ENCODE measurements at regions not wholly inside any gene's neighbourhood (a gene's known extent, or its start where the extent isn't known, plus 50 kb on each side); places are given as distances from the start of the nearest gene placed in this dataset.

DNA sequence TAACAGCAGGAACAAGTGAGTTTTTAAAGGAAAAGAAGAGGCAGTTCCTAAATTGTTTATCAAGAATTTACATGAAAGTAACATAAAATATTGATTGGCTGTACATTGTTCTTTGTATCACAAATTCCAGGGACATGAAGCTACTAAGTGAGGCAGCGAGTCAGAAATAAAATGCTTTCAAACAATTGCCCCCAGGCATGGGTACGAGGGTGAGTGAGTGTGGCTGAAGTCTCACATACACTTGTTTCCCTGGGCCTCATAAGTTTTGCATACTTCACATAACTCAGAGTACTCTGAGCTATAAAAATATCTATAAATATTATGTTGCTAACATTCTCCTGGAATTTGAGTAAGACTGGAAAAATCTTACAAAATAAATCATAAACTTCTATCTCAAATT, 511.6 kb upstream of the PRKX start:
- H3K79me2 ChIP-seq (ENCODE audit: insufficient read depth, low read length): no peaks in the 10 kb centered on the region
- no peak overlapping the region for H3K4me2 ChIP-seq (ENCODE audit: low read length)
- H4K20me1 ChIP-seq (ENCODE audit: insufficient read depth, low read length): no peaks in the 10 kb centered on the region
- H3K9me3 ChIP-seq (ENCODE audit: low read length): no peaks in the 10 kb centered on the region
- H3K9ac ChIP-seq (ENCODE audit: low read length): no peak overlapping the region
- no peaks in the 10 kb centered on the region for H3K4me1 ChIP-seq (ENCODE audit: insufficient read depth, low read length, severe bottlenecking)
- H2AFZ ChIP-seq (ENCODE audit: low read length): no peak overlapping the region
- no peaks in the 10 kb centered on the region for H3F3A ChIP-seq (ENCODE audit: insufficient read depth, low read length)
- no peak overlapping the region for H3K27ac ChIP-seq (ENCODE audit: low read depth, low read length, poor library complexity, severe bottlenecking)
- no peaks in the 10 kb centered on the region for H3K27me3 ChIP-seq (ENCODE audit: insufficient read depth, low read length)
- no peak for TF ChIP-seq EZH2 (IDR thresholded peaks at IDR 0.05; ENCODE audit: borderline replicate concordance, low read length)
- TF ChIP-seq, protein P1, sequence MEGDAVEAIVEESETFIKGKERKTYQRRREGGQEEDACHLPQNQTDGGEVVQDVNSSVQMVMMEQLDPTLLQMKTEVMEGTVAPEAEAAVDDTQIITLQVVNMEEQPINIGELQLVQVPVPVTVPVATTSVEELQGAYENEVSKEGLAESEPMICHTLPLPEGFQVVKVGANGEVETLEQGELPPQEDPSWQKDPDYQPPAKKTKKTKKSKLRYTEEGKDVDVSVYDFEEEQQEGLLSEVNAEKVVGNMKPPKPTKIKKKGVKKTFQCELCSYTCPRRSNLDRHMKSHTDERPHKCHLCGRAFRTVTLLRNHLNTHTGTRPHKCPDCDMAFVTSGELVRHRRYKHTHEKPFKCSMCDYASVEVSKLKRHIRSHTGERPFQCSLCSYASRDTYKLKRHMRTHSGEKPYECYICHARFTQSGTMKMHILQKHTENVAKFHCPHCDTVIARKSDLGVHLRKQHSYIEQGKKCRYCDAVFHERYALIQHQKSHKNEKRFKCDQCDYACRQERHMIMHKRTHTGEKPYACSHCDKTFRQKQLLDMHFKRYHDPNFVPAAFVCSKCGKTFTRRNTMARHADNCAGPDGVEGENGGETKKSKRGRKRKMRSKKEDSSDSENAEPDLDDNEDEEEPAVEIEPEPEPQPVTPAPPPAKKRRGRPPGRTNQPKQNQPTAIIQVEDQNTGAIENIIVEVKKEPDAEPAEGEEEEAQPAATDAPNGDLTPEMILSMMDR (IDR thresholded peaks at IDR 0.05; ENCODE audit: low read length): no peak
- no peaks in the 10 kb centered on the region for H3K9me2 ChIP-seq (ENCODE audit: low read depth, low read length)
- no peak overlapping the region for H3K4me3 ChIP-seq (ENCODE audit: low read depth, low read length, poor library complexity, severe bottlenecking)
- no peaks in the 10 kb centered on the region for H3K36me3 ChIP-seq (ENCODE audit: insufficient read depth, low read length)

DNA sequence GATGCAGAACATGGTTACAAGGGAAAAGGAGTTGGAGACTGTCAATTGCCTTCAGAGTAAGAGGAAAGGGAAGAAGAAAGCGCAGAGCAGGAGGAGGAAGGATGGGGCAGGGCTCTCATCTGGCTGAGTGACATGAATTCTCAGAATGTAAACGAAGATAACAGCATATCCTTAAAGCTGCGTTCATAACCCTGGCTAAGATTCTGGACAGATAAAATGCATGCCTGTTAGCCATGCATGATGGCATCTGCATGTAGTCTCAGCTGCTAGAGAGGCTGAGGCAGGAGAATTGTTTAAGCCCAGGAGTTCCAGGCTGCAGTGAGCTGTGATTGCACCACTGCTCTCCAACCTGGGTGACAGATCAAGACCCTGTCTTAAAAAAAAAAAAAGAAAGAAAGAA, 493.5 kb upstream of the PRKX start:
- H2AFZ ChIP-seq (ENCODE audit: low read length): no peak overlapping the region
- H3K27ac ChIP-seq (ENCODE audit: low read depth, low read length, poor library complexity, severe bottlenecking): no peak overlapping the region
- H3K79me2 ChIP-seq (ENCODE audit: insufficient read depth, low read length): no peaks in the 10 kb centered on the region

DNA sequence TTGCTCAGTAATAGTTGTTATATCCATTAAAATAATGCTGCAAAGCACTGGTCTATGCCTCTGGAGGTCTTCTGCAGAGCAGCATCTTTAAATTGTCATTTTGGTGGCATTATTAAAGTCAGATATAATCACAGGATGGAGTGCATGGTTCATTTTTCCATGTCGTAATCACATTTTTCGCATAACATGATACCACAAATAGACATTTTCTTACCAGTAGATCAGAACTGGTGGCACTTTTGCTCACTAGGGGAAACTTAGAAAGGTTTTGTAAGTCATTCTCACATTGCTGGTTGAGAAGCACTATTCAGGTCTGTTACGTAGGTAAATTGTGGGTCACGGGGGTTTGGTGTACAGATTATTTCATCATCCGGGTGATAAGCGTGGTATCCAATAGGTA, 484.5 kb upstream of the PRKX start:
- no peaks in the 10 kb centered on the region for H3F3A ChIP-seq (ENCODE audit: insufficient read depth, low read length)

More for the DNA sequence above, 493.5 kb upstream of the PRKX start:
- Histone ChIP-seq H3F3A (ENCODE audit: insufficient read depth, low read length) (no peaks in the 10 kb centered on the region), H3K36me3 (ENCODE audit: insufficient read depth, low read length) (no peaks in the 10 kb centered on the region), H3K4me2 (ENCODE audit: low read length) (no peak overlapping the region), H4K20me1 (ENCODE audit: insufficient read depth, low read length) (no peaks in the 10 kb centered on the region), H3K9ac (ENCODE audit: low read length) (no peak overlapping the region), H3K27me3 (ENCODE audit: insufficient read depth, low read length) (no peaks in the 10 kb centered on the region), H3K4me1 (ENCODE audit: insufficient read depth, low read length, severe bottlenecking) (no peaks in the 10 kb centered on the region), H3K9me3 (ENCODE audit: low read length) (no peaks in the 10 kb centered on the region), H3K4me3 (ENCODE audit: low read depth, low read length, poor library complexity, severe bottlenecking) (no peak overlapping the region), H3K9me2 (ENCODE audit: low read depth, low read length) (no peaks in the 10 kb centered on the region)
- TF ChIP-seq EZH2 (IDR thresholded peaks at IDR 0.05; ENCODE audit: borderline replicate concordance, low read length): no peak
- TF ChIP-seq, protein P1 (IDR thresholded peaks at IDR 0.05; ENCODE audit: low read length): no peak

More for the DNA sequence above, 484.5 kb upstream of the PRKX start:
- TF ChIP-seq, protein P1 (IDR thresholded peaks at IDR 0.05; ENCODE audit: low read length): no peak
- no peak for TF ChIP-seq EZH2 (IDR thresholded peaks at IDR 0.05; ENCODE audit: borderline replicate concordance, low read length)
- Histone ChIP-seq H3K79me2 (ENCODE audit: insufficient read depth, low read length) (no peaks in the 10 kb centered on the region), H3K9me2 (ENCODE audit: low read depth, low read length) (no peaks in the 10 kb centered on the region), H3K27ac (ENCODE audit: low read depth, low read length, poor library complexity, severe bottlenecking) (no peak overlapping the region), H3K4me3 (ENCODE audit: low read depth, low read length, poor library complexity, severe bottlenecking) (no peak overlapping the region), H4K20me1 (ENCODE audit: insufficient read depth, low read length) (no peaks in the 10 kb centered on the region), H2AFZ (ENCODE audit: low read length) (no peak overlapping the region), H3K4me1 (ENCODE audit: insufficient read depth, low read length, severe bottlenecking) (no peaks in the 10 kb centered on the region), H3K4me2 (ENCODE audit: low read length) (no peak overlapping the region), H3K27me3 (ENCODE audit: insufficient read depth, low read length) (no peaks in the 10 kb centered on the region), H3K9me3 (ENCODE audit: low read length) (no peaks in the 10 kb centered on the region), H3K9ac (ENCODE audit: low read length) (no peak overlapping the region), H3K36me3 (ENCODE audit: insufficient read depth, low read length) (no peaks in the 10 kb centered on the region)

All from OCI-LY1 (cell line).